Fibroblast of mammary gland (primary cell): ENCODE measurements at regions not wholly inside any gene's neighbourhood (a gene's known extent, or its start where the extent isn't known, plus 50 kb on each side); places are given as distances from the start of the nearest gene placed in this dataset.

Source experiments
- DNase-seq: peaks from one replicate; pipeline ENCODE4 v3.0.0-alpha.2; 2010; ENCODE audit warnings: low read depth
- H3K4me3 ChIP-seq: 2 replicates; pipeline ENCODE4 v1.5.1; 2011; ENCODE audit warnings: low read depth, mild to moderate bottlenecking, low read length, moderate library complexity; ENCODE audit not compliant: control insufficient read depth
- TF ChIP-seq, protein P1 (sequence below): conservative IDR thresholded peaks from 2 replicates; pipeline ENCODE4 v1.5.1; 2011; ENCODE audit warnings: low read depth, low read length, inconsistent platforms; ENCODE audit not compliant: control insufficient read depth, insufficient read depth

DNA sequence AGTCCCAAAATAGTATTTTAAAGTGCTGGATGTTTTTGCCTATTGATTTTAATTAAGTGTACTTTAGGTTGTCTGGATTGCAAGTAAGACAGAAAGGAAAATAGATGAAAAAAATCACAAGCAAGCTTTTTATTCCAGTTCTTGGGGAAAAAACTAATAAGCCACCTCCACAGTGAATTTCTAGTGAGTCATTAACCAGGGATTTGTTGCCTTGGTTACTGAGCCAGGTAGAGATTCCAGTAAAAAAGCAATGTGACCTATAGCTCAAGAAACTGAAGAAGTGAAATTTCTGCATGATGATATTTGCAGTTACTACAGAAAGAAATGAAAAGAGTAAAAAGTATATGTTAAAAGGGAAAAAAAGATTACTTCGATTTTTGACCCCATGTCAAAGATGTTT lies 160.6 kb downstream of the METTL4 start:
- no peak overlapping the region for H3K4me3 ChIP-seq
- DNase-seq: no peak
- TF ChIP-seq, protein P1, sequence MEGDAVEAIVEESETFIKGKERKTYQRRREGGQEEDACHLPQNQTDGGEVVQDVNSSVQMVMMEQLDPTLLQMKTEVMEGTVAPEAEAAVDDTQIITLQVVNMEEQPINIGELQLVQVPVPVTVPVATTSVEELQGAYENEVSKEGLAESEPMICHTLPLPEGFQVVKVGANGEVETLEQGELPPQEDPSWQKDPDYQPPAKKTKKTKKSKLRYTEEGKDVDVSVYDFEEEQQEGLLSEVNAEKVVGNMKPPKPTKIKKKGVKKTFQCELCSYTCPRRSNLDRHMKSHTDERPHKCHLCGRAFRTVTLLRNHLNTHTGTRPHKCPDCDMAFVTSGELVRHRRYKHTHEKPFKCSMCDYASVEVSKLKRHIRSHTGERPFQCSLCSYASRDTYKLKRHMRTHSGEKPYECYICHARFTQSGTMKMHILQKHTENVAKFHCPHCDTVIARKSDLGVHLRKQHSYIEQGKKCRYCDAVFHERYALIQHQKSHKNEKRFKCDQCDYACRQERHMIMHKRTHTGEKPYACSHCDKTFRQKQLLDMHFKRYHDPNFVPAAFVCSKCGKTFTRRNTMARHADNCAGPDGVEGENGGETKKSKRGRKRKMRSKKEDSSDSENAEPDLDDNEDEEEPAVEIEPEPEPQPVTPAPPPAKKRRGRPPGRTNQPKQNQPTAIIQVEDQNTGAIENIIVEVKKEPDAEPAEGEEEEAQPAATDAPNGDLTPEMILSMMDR: no peak

DNA sequence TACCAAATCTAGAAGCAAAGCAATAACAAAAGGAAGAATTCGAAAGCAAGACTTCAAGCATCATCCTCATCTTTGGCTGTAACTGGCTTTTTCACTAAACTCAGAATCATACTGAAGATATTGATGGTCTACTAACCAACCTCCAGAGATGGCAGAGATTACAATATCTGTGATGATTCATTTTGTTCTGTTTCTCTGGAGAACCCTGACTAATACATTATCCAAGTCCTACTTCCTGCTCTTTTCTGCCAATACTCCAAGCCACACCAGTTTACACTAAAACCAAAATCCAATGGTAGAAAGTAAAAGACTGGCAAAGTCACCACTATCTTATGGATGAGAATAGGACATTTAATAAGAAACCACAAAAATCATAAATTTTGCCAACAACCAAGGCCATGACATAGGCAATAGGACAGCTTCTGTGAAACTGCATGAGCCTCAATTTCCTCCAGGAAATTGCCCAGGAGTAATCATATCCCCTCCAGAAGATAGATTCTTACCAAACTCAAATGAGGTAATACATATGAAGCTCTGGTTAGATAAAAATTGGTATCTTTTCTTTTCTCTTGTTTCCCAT lies 159.8 kb downstream of the METTL4 start:
- DNase-seq: no peak
- no peak overlapping the region for H3K4me3 ChIP-seq
- TF ChIP-seq, protein P1: no peak

GRCh38 chr18:2412281-2412680 lies 159.0 kb downstream of the METTL4 start:
- TF ChIP-seq, protein P1: no peak
- H3K4me3 ChIP-seq: no peak overlapping the region
- DNase-seq: no peak

GRCh38 chr18:2412996-2413751 lies 158.1 kb downstream of the METTL4 start:
- DNase-seq: no peak
- TF ChIP-seq, protein P1: no peak
- no peak overlapping the region for H3K4me3 ChIP-seq

GRCh38 chr18:2414235-2414634 lies 157.1 kb downstream of the METTL4 start:
- H3K4me3 ChIP-seq: no peak overlapping the region
- TF ChIP-seq, protein P1: no peak
- DNase-seq: no peak

DNA sequence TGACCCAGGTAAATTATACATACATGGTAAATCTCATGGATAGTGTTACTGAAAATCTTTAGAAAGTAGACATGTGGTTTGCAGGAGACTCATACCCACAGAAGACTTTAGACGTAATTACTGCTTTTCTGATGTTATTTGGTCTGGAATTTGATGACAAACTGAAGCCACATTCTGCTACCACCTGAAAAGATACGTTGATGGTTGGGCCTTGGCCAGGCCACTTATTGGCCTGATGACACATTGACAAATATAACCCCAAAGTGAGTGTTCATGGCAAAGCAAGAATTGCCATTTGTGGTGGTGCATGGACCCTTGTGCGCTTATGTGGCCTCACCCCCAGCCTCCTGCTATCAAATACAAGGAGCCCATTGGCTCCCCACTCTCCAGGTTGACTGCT lies 155.6 kb downstream of the METTL4 start:
- H3K4me3 ChIP-seq: no peak overlapping the region
- TF ChIP-seq, protein P1: no peak
- peak; percentile 2 for DNase-seq
